Ectodermal cell (in vitro differentiated cells): ENCODE measurements at regions not wholly inside any gene's neighbourhood (a gene's known extent, or its start where the extent isn't known, plus 50 kb on each side); places are given as distances from the start of the nearest gene placed in this dataset.

ENCODE experiments used
- H3K27ac ChIP-seq: 2 replicates; pipeline ENCODE4 v1.7.0; 2013; ENCODE audit warnings: mild to moderate bottlenecking, low read depth, low read length; ENCODE audit not compliant: insufficient read depth, poor library complexity, severe bottlenecking
- H3K27me3 ChIP-seq: 2 replicates; pipeline ENCODE4 v1.7.0; 2013; ENCODE audit warnings: mild to moderate bottlenecking, low read length; ENCODE audit not compliant: insufficient read depth, control insufficient read depth, poor library complexity, severe bottlenecking
- H3K36me3 ChIP-seq: one replicate; pipeline ENCODE4 v1.7.0; 2013; ENCODE audit warnings: low read length; ENCODE audit not compliant: control insufficient read depth, insufficient read depth
- H3K4me1 ChIP-seq: one replicate; pipeline ENCODE4 v1.7.0; 2013; ENCODE audit warnings: low read length; ENCODE audit not compliant: control insufficient read depth, insufficient read depth
- H3K4me3 ChIP-seq: 2 replicates; pipeline ENCODE4 v1.7.0; 2013; ENCODE audit warnings: low read depth, low read length, control low read depth; ENCODE audit not compliant: insufficient read depth
- H3K9me3 ChIP-seq: 2 replicates; pipeline ENCODE4 v1.7.0; 2013; ENCODE audit warnings: mild to moderate bottlenecking, low read length, moderate library complexity; ENCODE audit not compliant: control insufficient read depth
- WGBS, 2 experiments: methylation state at CpG; one replicate each; pipeline ENCODE4 v1.1.7; 2013; ENCODE audit warnings: missing lambda C conversion rate in 2 of 2; 5-methylcytosine and 5-hydroxymethylcytosine counted together

GRCh38 chr12:114254998-114255397 lies 150.9 kb downstream of the TBX5 start:
- Histone ChIP-seq H3K4me1 (no peaks in the 10 kb centered on the region), H3K9me3 (no peaks in the 10 kb centered on the region), H3K36me3 (no peaks in the 10 kb centered on the region), H3K4me3 (no peak overlapping the region), H3K27ac (no peak overlapping the region), H3K27me3 (no peaks in the 10 kb centered on the region)

GRCh38 chr12:114253976-114254778 lies 151.8 kb downstream of the TBX5 start:
- Histone ChIP-seq H3K27ac (no peak overlapping the region), H3K36me3 (no peaks in the 10 kb centered on the region), H3K27me3 (no peaks in the 10 kb centered on the region), H3K4me3 (no peak overlapping the region), H3K4me1 (no peaks in the 10 kb centered on the region), H3K9me3 (no peaks in the 10 kb centered on the region)
- 96% methylated on average over 4 of the region's 4 CpGs for WGBS, 2 experiments

GRCh38 chr12:114248527-114248926 lies 157.4 kb downstream of the TBX5 start:
- H3K27ac ChIP-seq: no peak overlapping the region
- H3K4me1 ChIP-seq: no peaks in the 10 kb centered on the region
- WGBS, 2 experiments: 86 to 91% methylated on average over 6 to 7 of the region's 7 CpGs
- no peaks in the 10 kb centered on the region for H3K27me3 ChIP-seq
- H3K4me3 ChIP-seq: no peak overlapping the region
- no peaks in the 10 kb centered on the region for H3K9me3 ChIP-seq
- no peaks in the 10 kb centered on the region for H3K36me3 ChIP-seq

GRCh38 chr12:114245555-114245954 lies 160.4 kb downstream of the TBX5 start:
- WGBS, 2 experiments: 22 to 26% methylated on average over 3 to 4 of the region's 4 CpGs
- H3K36me3 ChIP-seq: no peaks in the 10 kb centered on the region
- H3K4me3 ChIP-seq: no peak overlapping the region
- no peaks in the 10 kb centered on the region for H3K9me3 ChIP-seq
- H3K4me1 ChIP-seq: no peaks in the 10 kb centered on the region
- no peaks in the 10 kb centered on the region for H3K27me3 ChIP-seq
- no peak overlapping the region for H3K27ac ChIP-seq

- Histone ChIP-seq H3K27me3 (no peaks in the 10 kb centered on the region), H3K9me3 (no peaks in the 10 kb centered on the region), H3K36me3 (no peaks in the 10 kb centered on the region), H3K4me3 (no peak overlapping the region), H3K27ac (no peak overlapping the region), H3K4me1 (peaks cover 6% of the 10 kb centered on the region)
- 95 to 96% methylated on average over 4 of the region's 4 CpGs for WGBS, 2 experiments
These were observed 163.9 kb downstream of the TBX5 start for GRCh38 chr12:114241973-114242434.

- no peak overlapping the region for H3K27ac ChIP-seq
- peaks cover 6% of the 10 kb centered on the region for H3K4me1 ChIP-seq
- H3K36me3 ChIP-seq: no peaks in the 10 kb centered on the region
- H3K4me3 ChIP-seq: no peak overlapping the region
- no peaks in the 10 kb centered on the region for H3K9me3 ChIP-seq
- WGBS, 2 experiments: 91 to 92% methylated on average over 12 of the region's 12 CpGs
- no peaks in the 10 kb centered on the region for H3K27me3 ChIP-seq
These were observed 165.7 kb downstream of the TBX5 start for GRCh38 chr12:114240288-114240687.

- WGBS, 2 experiments: 66 to 68% methylated on average over 5 of the region's 5 CpGs
- Histone ChIP-seq H3K36me3 (no peaks in the 10 kb centered on the region), H3K27ac (no peak overlapping the region), H3K4me3 (no peak overlapping the region), H3K9me3 (no peaks in the 10 kb centered on the region), H3K27me3 (no peaks in the 10 kb centered on the region), H3K4me1 (peaks cover 6% of the 10 kb centered on the region)
These were observed 167.1 kb downstream of the TBX5 start for GRCh38 chr12:114238808-114239207.

GRCh38 chr12:114237230-114237629 lies 168.7 kb downstream of the TBX5 start:
- Histone ChIP-seq H3K9me3 (no peaks in the 10 kb centered on the region), H3K27me3 (no peaks in the 10 kb centered on the region), H3K27ac (no peak overlapping the region), H3K36me3 (no peaks in the 10 kb centered on the region), H3K4me1 (peaks cover 6% of the 10 kb centered on the region), H3K4me3 (no peak overlapping the region)
- WGBS, 2 experiments: 91 to 94% methylated on average over 5 of the region's 5 CpGs

GRCh38 chr12:114232187-114232586 lies 173.8 kb downstream of the TBX5 start:
- Histone ChIP-seq H3K4me1 (no peaks in the 10 kb centered on the region), H3K27ac (no peak overlapping the region), H3K4me3 (no peak overlapping the region), H3K27me3 (no peaks in the 10 kb centered on the region), H3K9me3 (no peaks in the 10 kb centered on the region), H3K36me3 (no peaks in the 10 kb centered on the region)
- WGBS, 2 experiments: 92 to 93% methylated on average over 2 of the region's 2 CpGs

GRCh38 chr12:114229150-114229549 lies 176.8 kb downstream of the TBX5 start:
- 90 to 100% methylated on average over 1 of the region's 1 CpG for WGBS, 2 experiments
- H3K27me3 ChIP-seq: no peaks in the 10 kb centered on the region
- no peaks in the 10 kb centered on the region for H3K36me3 ChIP-seq
- no peak overlapping the region for H3K4me3 ChIP-seq
- no peaks in the 10 kb centered on the region for H3K9me3 ChIP-seq
- H3K27ac ChIP-seq: no peak overlapping the region
- H3K4me1 ChIP-seq: no peaks in the 10 kb centered on the region
